OCI-LY7 (cell line): ENCODE measurements at regions not wholly inside any gene's neighbourhood (a gene's known extent, or its start where the extent isn't known, plus 50 kb on each side); places are given as distances from the start of the nearest gene placed in this dataset.

ENCODE experiments used
- BruUV-seq: library from RNA; stranded (reverse); fragments of 400-500 nt; replicated peaks from 2 replicates; lab custom pipeline; 2021; lab: Mats Ljungman, UMichigan
- CTCF ChIA-PET: fragments of 300-600 bp; sonication (Branson Sonifier 250); formaldehyde crosslinking; loops from one replicate; lab custom pipeline; 2022; ENCODE audit warnings: antibody characterized with exemption; ENCODE audit not compliant: unreplicated experiment; lab: Charles Lee
- POLR2A ChIA-PET: fragments of 300-600 bp; sonication (Branson Sonifier 250); formaldehyde crosslinking; loops from one replicate; lab custom pipeline; 2022; ENCODE audit warnings: antibody characterized with exemption; lab: Charles Lee
- DNase-seq: peaks from one replicate; pipeline ENCODE4 v3.0.0-alpha.2; 2015; ENCODE audit warnings: low spot score
- H2AFZ ChIP-seq: fragments of 200-600 bp; sonication (generic), shearing (Covaris generic); 2 replicates; pipeline ENCODE4 v1.6.1; 2014; ENCODE audit warnings: mild to moderate bottlenecking, antibody characterized with exemption, low read length, moderate library complexity
- H3K27ac ChIP-seq: fragments of 200-600 bp; sonication (generic); 2 replicates; pipeline ENCODE4 v1.5.1; 2014; ENCODE audit warnings: mixed run types, low read depth, mild to moderate bottlenecking, moderate library complexity, low read length, inconsistent platforms; ENCODE audit not compliant: poor library complexity, severe bottlenecking
- H3K36me3 ChIP-seq: fragments of 200-600 bp; sonication (generic); 2 replicates; pipeline ENCODE4 v1.6.1; 2014; ENCODE audit warnings: mild to moderate bottlenecking, antibody characterized with exemption, low read length, moderate library complexity, mixed read lengths; ENCODE audit not compliant: insufficient read depth
- H3K4me1 ChIP-seq: fragments of 200-600 bp; sonication (generic); 2 replicates; pipeline ENCODE4 v1.5.1; 2014; ENCODE audit warnings: mild to moderate bottlenecking, low read length; ENCODE audit not compliant: insufficient read depth, poor library complexity, severe bottlenecking
- H3K4me2 ChIP-seq: fragments of 200-600 bp; sonication (generic); 2 replicates; pipeline ENCODE4 v1.6.1; 2014; ENCODE audit warnings: mild to moderate bottlenecking, low read length
- H3K4me3 ChIP-seq: fragments of 200-600 bp; sonication (generic); 2 replicates; pipeline ENCODE4 v1.5.1; 2014; ENCODE audit warnings: mild to moderate bottlenecking, low read depth, low read length; ENCODE audit not compliant: poor library complexity, severe bottlenecking
- H3K79me2 ChIP-seq: fragments of 200-600 bp; sonication (generic); 2 replicates; pipeline ENCODE4 v1.6.1; 2016; ENCODE audit warnings: low read depth, mild to moderate bottlenecking, low read length, moderate library complexity, mixed read lengths; ENCODE audit not compliant: insufficient read depth
- H3K9me2 ChIP-seq: fragments of 200-600 bp; sonication (generic); 2 replicates; pipeline ENCODE4 v1.6.1; 2016; ENCODE audit warnings: mild to moderate bottlenecking, low read length, mixed read lengths; ENCODE audit not compliant: insufficient read depth
- H3K9me3 ChIP-seq: fragments of 200-600 bp; sonication (generic); 2 replicates; pipeline ENCODE4 v1.6.1; 2014; ENCODE audit warnings: mild to moderate bottlenecking, mixed run types, low read length, mixed read lengths
- H4K20me1 ChIP-seq: fragments of 200-600 bp; sonication (generic); 2 replicates; pipeline ENCODE4 v1.6.1; 2014; ENCODE audit warnings: mild to moderate bottlenecking, antibody characterized with exemption, low read length, moderate library complexity, mixed read lengths; ENCODE audit not compliant: insufficient read depth
- CTCF ChIP-seq: fragments of 200-600 bp; sonication (generic); conservative IDR thresholded peaks from 2 replicates; pipeline ENCODE4 v1.5.1; 2014; ENCODE audit warnings: mild to moderate bottlenecking, antibody characterized with exemption, low read length, moderate library complexity, mixed read lengths
- EZH2phosphoT487 ChIP-seq: fragments of 200-600 bp; sonication (generic); IDR thresholded peaks from 2 replicates; pipeline ENCODE4 v1.6.1; 2018; ENCODE audit warnings: low read depth, borderline replicate concordance, mild to moderate bottlenecking, mixed run types, antibody characterized with exemption, low read length, moderate library complexity, mixed read lengths
- intact Hi-C: fragments of 100-400 bp; cut with micrococcal nuclease; formaldehyde crosslinking; loops from one replicate; pipeline ENCODE4 v1.10.0; 2022; ENCODE audit not compliant: unreplicated experiment

GRCh38 chr5:116371935-116372334 lies 202.7 kb downstream of the SEMA6A start:
- no peak for TF ChIP-seq EZH2phosphoT487
- no peak for TF ChIP-seq CTCF
- CTCF ChIA-PET: no interaction called here
- intact Hi-C loops: no loop called here

GRCh38 chr5:116371431-116371830 lies 203.2 kb downstream of the SEMA6A start:
- no peak overlapping the region for H3K4me3 ChIP-seq
- no peak for TF ChIP-seq CTCF
- no peak for TF ChIP-seq EZH2phosphoT487
- no peaks in the 10 kb centered on the region for H3K4me1 ChIP-seq
- no peaks in the 10 kb centered on the region for H3K9me3 ChIP-seq
- no peak overlapping the region for H2AFZ ChIP-seq
- ChIA-PET CTCF (no interaction called here), POLR2A (interaction anchor here (0.8 to 1.2 kb wide), 2 partner anchors 12 to 36 kb away, joined by 3 read pairs; no protein-coding TSS in a partner anchor)
- no peak for DNase-seq
- intact Hi-C loops: no loop called here
- no peaks in the 10 kb centered on the region for H3K9me2 ChIP-seq
- H4K20me1 ChIP-seq: no peaks in the 10 kb centered on the region
- no peaks in the 10 kb centered on the region for H3K79me2 ChIP-seq
- no peak overlapping the region for H3K4me2 ChIP-seq
- H3K36me3 ChIP-seq: no peaks in the 10 kb centered on the region
- no TSS peak for BruUV-seq
- H3K27ac ChIP-seq: no peak overlapping the region

More at GRCh38 chr5:116371935-116372334, 202.7 kb downstream of the SEMA6A start:
- Histone ChIP-seq H3K4me3 (no peak overlapping the region), H3K27ac (no peak overlapping the region), H3K4me1 (no peaks in the 10 kb centered on the region), H3K9me3 (no peaks in the 10 kb centered on the region), H4K20me1 (no peaks in the 10 kb centered on the region), H2AFZ (no peak overlapping the region), H3K9me2 (no peaks in the 10 kb centered on the region), H3K79me2 (no peaks in the 10 kb centered on the region), H3K4me2 (no peak overlapping the region), H3K36me3 (no peaks in the 10 kb centered on the region)
- DNase-seq: no peak
- no TSS peak for BruUV-seq
- POLR2A ChIA-PET: interaction anchor here (1.2 kb wide), 1 partner anchor 37 kb away, joined by 3 read pairs; no protein-coding TSS in a partner anchor

GRCh38 chr5:116370886-116371285 lies 203.7 kb downstream of the SEMA6A start:
- no peaks in the 10 kb centered on the region for H4K20me1 ChIP-seq
- no peak for DNase-seq
- no TSS peak for BruUV-seq
- no peaks in the 10 kb centered on the region for H3K9me3 ChIP-seq
- no peaks in the 10 kb centered on the region for H3K9me2 ChIP-seq
- H3K36me3 ChIP-seq: no peaks in the 10 kb centered on the region
- no peak overlapping the region for H3K4me3 ChIP-seq
- no peak overlapping the region for H3K4me2 ChIP-seq
- no peak overlapping the region for H2AFZ ChIP-seq
- no peak overlapping the region for H3K27ac ChIP-seq
- ChIA-PET POLR2A (interaction anchor here (0.7 to 1.2 kb wide), 3 partner anchors 12 to 1536 kb away, joined by 3 to 4 read pairs (median 3); no protein-coding TSS in a partner anchor), CTCF (no interaction called here)
- intact Hi-C loops: no loop called here
- H3K79me2 ChIP-seq: no peaks in the 10 kb centered on the region
- TF ChIP-seq EZH2phosphoT487 (no peak), CTCF (no peak)
- no peaks in the 10 kb centered on the region for H3K4me1 ChIP-seq
